ENCODE measurements at regions not wholly inside any gene's neighbourhood (a gene's known extent, or its start where the extent isn't known, plus 50 kb on each side); places are given as distances from the start of the nearest gene placed in this dataset.

DNA sequence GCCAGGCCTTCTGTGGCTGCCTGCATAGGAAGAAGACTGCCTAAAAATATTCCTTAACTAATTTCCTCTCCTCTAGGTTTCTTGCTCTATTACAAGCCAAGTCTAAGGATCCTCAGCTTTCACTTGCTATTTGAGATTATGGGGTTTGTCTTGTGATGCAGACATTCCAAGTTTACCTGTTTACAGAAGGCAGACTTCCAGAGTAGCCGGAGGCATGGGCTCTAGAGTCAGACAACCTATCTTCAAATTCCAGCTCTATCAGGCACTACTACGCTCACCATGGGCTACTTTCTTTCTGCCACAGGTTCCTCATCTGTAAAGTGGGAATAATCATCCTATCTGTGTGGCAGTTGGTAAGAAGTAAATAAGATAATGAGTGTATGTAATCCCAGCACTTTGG lies 95.6 kb upstream of the BCL6 start:
- no peak for TF ChIP-seq EZH2 (IDR thresholded peaks at IDR 0.05; ENCODE audit: low read depth)
- TF ChIP-seq, protein P1, sequence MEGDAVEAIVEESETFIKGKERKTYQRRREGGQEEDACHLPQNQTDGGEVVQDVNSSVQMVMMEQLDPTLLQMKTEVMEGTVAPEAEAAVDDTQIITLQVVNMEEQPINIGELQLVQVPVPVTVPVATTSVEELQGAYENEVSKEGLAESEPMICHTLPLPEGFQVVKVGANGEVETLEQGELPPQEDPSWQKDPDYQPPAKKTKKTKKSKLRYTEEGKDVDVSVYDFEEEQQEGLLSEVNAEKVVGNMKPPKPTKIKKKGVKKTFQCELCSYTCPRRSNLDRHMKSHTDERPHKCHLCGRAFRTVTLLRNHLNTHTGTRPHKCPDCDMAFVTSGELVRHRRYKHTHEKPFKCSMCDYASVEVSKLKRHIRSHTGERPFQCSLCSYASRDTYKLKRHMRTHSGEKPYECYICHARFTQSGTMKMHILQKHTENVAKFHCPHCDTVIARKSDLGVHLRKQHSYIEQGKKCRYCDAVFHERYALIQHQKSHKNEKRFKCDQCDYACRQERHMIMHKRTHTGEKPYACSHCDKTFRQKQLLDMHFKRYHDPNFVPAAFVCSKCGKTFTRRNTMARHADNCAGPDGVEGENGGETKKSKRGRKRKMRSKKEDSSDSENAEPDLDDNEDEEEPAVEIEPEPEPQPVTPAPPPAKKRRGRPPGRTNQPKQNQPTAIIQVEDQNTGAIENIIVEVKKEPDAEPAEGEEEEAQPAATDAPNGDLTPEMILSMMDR (conservative IDR thresholded peaks at IDR 0.05) = no peak
- ChIA-PET POLR2A (ENCODE audit: unreplicated experiment) (interaction anchor here (0.6 kb wide), 1 partner anchor 672 kb away, joined by 37 read pairs; no protein-coding TSS in a partner anchor), CTCF (interaction anchor here (0.6 kb wide), 1 partner anchor 1300 kb away, joined by 3 read pairs; no protein-coding TSS in a partner anchor)
- H3K36me3 ChIP-seq (ENCODE audit: low read depth) = no peaks in the 10 kb centered on the region
- H2AFZ ChIP-seq = no peak overlapping the region
- no TSS peak for BruUV-seq (replicated peaks)
- intact Hi-C loops (cut with micrococcal nuclease; ENCODE audit: unreplicated experiment) = loop anchor here (1.0 kb wide), 1 partner anchor 91 kb away; no protein-coding TSS in a partner anchor
- H3K79me2 ChIP-seq (ENCODE audit: low read depth) = no peaks in the 10 kb centered on the region
- H3K27me3 ChIP-seq (ENCODE audit: insufficient read depth, low read depth) = no peaks in the 10 kb centered on the region
- H3K4me3 ChIP-seq = no peak overlapping the region
- peaks cover 22% of the 10 kb centered on the region for H3K4me1 ChIP-seq (replicated peaks; ENCODE audit: insufficient read depth)
- H3F3A ChIP-seq (ENCODE audit: insufficient read depth, low read depth) = peaks cover 16% of the 10 kb centered on the region; the same call in 1 of the 2 replicates
- DNase-seq = peak in 1 of 2 experiments; percentile 15
- H3K27ac ChIP-seq = peak overlapping the region; percentile 14
- no peaks in the 10 kb centered on the region for H3K9me3 ChIP-seq (ENCODE audit: insufficient read depth, low read depth)
- no peaks in the 10 kb centered on the region for H3K9me2 ChIP-seq (ENCODE audit: insufficient read depth)
- 0 out of 2 replicates have a peak overlapping the region, but pooled peaks have one; percentile 1 for H3K4me2 ChIP-seq
- no peaks in the 10 kb centered on the region for H4K20me1 ChIP-seq (ENCODE audit: insufficient read depth)

DNA sequence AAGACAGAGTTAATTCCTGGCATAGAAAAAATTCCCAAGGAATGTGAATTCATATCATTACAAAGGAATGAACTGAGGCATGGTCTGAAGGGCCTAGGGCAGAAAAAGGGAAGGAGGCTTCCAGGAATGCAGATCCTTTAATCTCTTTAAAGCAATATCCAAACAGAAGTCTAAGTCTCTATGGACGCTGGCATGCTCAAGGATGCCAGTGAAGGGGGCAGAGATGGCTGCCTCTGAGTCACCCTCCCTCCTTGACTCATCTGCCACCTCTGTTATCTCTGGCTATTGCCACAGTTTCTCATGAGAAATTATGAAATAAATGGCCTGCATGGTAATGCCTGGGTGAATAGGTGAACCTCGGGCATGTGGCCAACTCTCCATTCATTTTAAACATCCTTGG lies 96.3 kb upstream of the BCL6 start:
- no peaks in the 10 kb centered on the region for H3K27me3 ChIP-seq (ENCODE audit: insufficient read depth, low read depth)
- peaks cover 22% of the 10 kb centered on the region for H3K4me1 ChIP-seq (replicated peaks; ENCODE audit: insufficient read depth)
- ChIA-PET POLR2A (ENCODE audit: unreplicated experiment) (no interaction called here), CTCF (no interaction called here)
- peak overlapping the region; percentile 1; the same call in 1 of the 2 replicates for H3K4me2 ChIP-seq
- peak overlapping the region; percentile 14 for H3K27ac ChIP-seq
- no peak overlapping the region for H3K4me3 ChIP-seq
- no peaks in the 10 kb centered on the region for H3K36me3 ChIP-seq (ENCODE audit: low read depth)
- BruUV-seq (replicated peaks) = no TSS peak
- no peaks in the 10 kb centered on the region for H4K20me1 ChIP-seq (ENCODE audit: insufficient read depth)
- peaks cover 16% of the 10 kb centered on the region; the same call in 1 of the 2 replicates for H3F3A ChIP-seq (ENCODE audit: insufficient read depth, low read depth)
- no peaks in the 10 kb centered on the region for H3K79me2 ChIP-seq (ENCODE audit: low read depth)
- no peaks in the 10 kb centered on the region for H3K9me3 ChIP-seq (ENCODE audit: insufficient read depth, low read depth)
- TF ChIP-seq EZH2 (IDR thresholded peaks at IDR 0.05; ENCODE audit: low read depth) = no peak
- TF ChIP-seq, protein P1 (conservative IDR thresholded peaks at IDR 0.05) = no peak
- intact Hi-C loops (cut with micrococcal nuclease; ENCODE audit: unreplicated experiment) = loop anchor here (1.0 kb wide), 1 partner anchor 91 kb away; no protein-coding TSS in a partner anchor
- DNase-seq = peak; percentile 53 to 89
- no peak overlapping the region for H2AFZ ChIP-seq
- H3K9me2 ChIP-seq (ENCODE audit: insufficient read depth) = no peaks in the 10 kb centered on the region

DNA sequence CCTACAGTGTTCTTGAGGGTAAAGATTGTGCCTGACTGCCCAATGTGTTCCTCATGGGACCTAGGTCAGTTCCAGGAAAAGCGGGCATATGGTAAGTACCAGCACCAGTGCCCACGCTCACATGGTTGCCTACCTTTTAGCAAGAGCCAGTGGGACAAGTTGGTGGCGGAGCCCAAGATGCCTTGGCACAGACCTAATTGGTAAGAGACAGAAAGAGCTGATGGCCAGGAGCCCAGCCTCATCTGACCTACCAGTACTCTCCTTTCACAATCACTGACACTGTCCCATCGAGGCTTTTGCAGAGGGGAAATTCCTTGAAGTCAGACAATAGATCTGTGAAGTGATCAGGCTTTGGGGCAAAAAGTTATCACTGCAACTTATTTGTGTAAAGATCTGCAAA lies 98.4 kb upstream of the BCL6 start:
- Histone ChIP-seq H3K4me3 (no peak overlapping the region), H3K27ac (no peak overlapping the region), H3F3A (ENCODE audit: insufficient read depth, low read depth) (peaks cover 16% of the 10 kb centered on the region; the same call in 1 of the 2 replicates), H3K79me2 (ENCODE audit: low read depth) (no peaks in the 10 kb centered on the region), H3K4me1 (replicated peaks; ENCODE audit: insufficient read depth) (peaks cover 22% of the 10 kb centered on the region), H3K9me2 (ENCODE audit: insufficient read depth) (no peaks in the 10 kb centered on the region), H2AFZ (no peak overlapping the region), H3K4me2 (no peak overlapping the region), H3K27me3 (ENCODE audit: insufficient read depth, low read depth) (no peaks in the 10 kb centered on the region), H3K36me3 (ENCODE audit: low read depth) (no peaks in the 10 kb centered on the region), H4K20me1 (ENCODE audit: insufficient read depth) (no peaks in the 10 kb centered on the region), H3K9me3 (ENCODE audit: insufficient read depth, low read depth) (no peaks in the 10 kb centered on the region)
- no peak for TF ChIP-seq EZH2 (IDR thresholded peaks at IDR 0.05; ENCODE audit: low read depth)
- TF ChIP-seq, protein P1 (conservative IDR thresholded peaks at IDR 0.05) = no peak
- POLR2A ChIA-PET (ENCODE audit: unreplicated experiment) = no interaction called here
- intact Hi-C loops (cut with micrococcal nuclease; ENCODE audit: unreplicated experiment) = no loop called here
- DNase-seq = peak in 1 of 2 experiments; percentile 28
- BruUV-seq (replicated peaks) = no TSS peak
- CTCF ChIA-PET = no interaction called here

All from PC-9 (cell line).